GM23338 (cell line): ENCODE measurements at regions not wholly inside any gene's neighbourhood (a gene's known extent, or its start where the extent isn't known, plus 50 kb on each side); places are given as distances from the start of the nearest gene placed in this dataset.

Experiments used
- ATAC-seq: fragments of 200-7000 bp; cut with Tn5 transposase; 3 replicates; pipeline ENCODE4 v1.9.1; 2020
- DNase-seq: peaks from one replicate; pipeline ENCODE4 v3.0.0-alpha.2; 2015; ENCODE audit warnings: low spot score
- H2AFZ ChIP-seq: fragments of 200-600 bp; sonication (generic); 2 replicates; pipeline ENCODE4 v1.8.0; 2016; ENCODE audit warnings: antibody characterized with exemption, mild to moderate bottlenecking, moderate library complexity
- H3F3A ChIP-seq: fragments of 200-600 bp; sonication (generic); replicated peaks from 2 replicates; pipeline ENCODE4 v1.8.0; 2017; ENCODE audit warnings: antibody characterized with exemption, mixed run types, low read depth
- H3K27ac ChIP-seq: fragments of 200-600 bp; sonication (generic); 2 replicates; pipeline ENCODE4 v1.6.1; 2016; ENCODE audit warnings: low read depth
- H3K27me3 ChIP-seq: fragments of 200-600 bp; sonication (generic); 2 replicates; pipeline ENCODE4 v1.8.0; 2016; ENCODE audit warnings: mild to moderate bottlenecking, mixed run types, moderate library complexity; ENCODE audit not compliant: insufficient read depth
- H3K36me3 ChIP-seq: fragments of 200-600 bp; sonication (generic); 2 replicates; pipeline ENCODE4 v1.8.0; 2016; ENCODE audit warnings: mild to moderate bottlenecking; ENCODE audit not compliant: insufficient read depth
- H3K4me1 ChIP-seq: fragments of 200-600 bp; sonication (generic); 2 replicates; pipeline ENCODE4 v1.8.0; 2016; ENCODE audit warnings: mild to moderate bottlenecking, moderate library complexity; ENCODE audit not compliant: insufficient read depth
- H3K4me2 ChIP-seq: fragments of 200-600 bp; sonication (generic); 2 replicates; pipeline ENCODE4 v1.7.1; 2017; ENCODE audit warnings: mixed run types
- H3K4me3 ChIP-seq: fragments of 200-600 bp; sonication (generic); 2 replicates; pipeline ENCODE4 v1.6.1; 2016; ENCODE audit warnings: mixed run types
- H3K79me2 ChIP-seq: fragments of 200-600 bp; sonication (generic); replicated peaks from 2 replicates; pipeline ENCODE4 v1.8.0; 2017; ENCODE audit warnings: mild to moderate bottlenecking; ENCODE audit not compliant: insufficient read depth
- H3K9me2 ChIP-seq: fragments of 200-600 bp; sonication (generic); 2 replicates; pipeline ENCODE4 v1.8.0; 2017; ENCODE audit not compliant: insufficient read depth
- H4K20me1 ChIP-seq: fragments of 200-600 bp; sonication (generic); replicated peaks from 2 replicates; pipeline ENCODE4 v1.8.0; 2017; ENCODE audit warnings: mild to moderate bottlenecking; ENCODE audit not compliant: insufficient read depth
- H3K27ac Mint-ChIP-seq: 2 replicates; pipeline ENCODE4 v1.8.0; 2020; ENCODE audit warnings: inconsistent platforms, mild to moderate bottlenecking, moderate library complexity, mixed read lengths
- H3K27me3 Mint-ChIP-seq: 3 replicates; pipeline ENCODE4 v1.8.0; 2022; ENCODE audit warnings: low read depth, mild to moderate bottlenecking, moderate library complexity, mixed read lengths, inconsistent platforms; ENCODE audit not compliant: insufficient read depth, poor library complexity
- H3K36me3 Mint-ChIP-seq: 3 replicates; pipeline ENCODE4 v1.8.0; 2021; ENCODE audit warnings: low read depth, mild to moderate bottlenecking, inconsistent platforms, moderate library complexity, mixed read lengths
- H3K4me1 Mint-ChIP-seq: 3 replicates; pipeline ENCODE4 v1.8.0; 2020; ENCODE audit warnings: mild to moderate bottlenecking, inconsistent platforms, mixed read lengths
- H3K4me3 Mint-ChIP-seq: 3 replicates; pipeline ENCODE4 v1.8.0; 2021; ENCODE audit warnings: moderate library complexity, mild to moderate bottlenecking, inconsistent platforms, mixed read lengths
- H3K9me3 Mint-ChIP-seq: 3 replicates; pipeline ENCODE4 v1.8.0; 2020; ENCODE audit warnings: moderate library complexity, mild to moderate bottlenecking, inconsistent platforms, mixed read lengths
- CREB1 ChIP-seq: fragments of 250-450 bp; sonication (Bioruptor Pico); IDR thresholded peaks from 2 replicates; pipeline ENCODE4 v1.5.0; 2020; ENCODE audit warnings: low read depth, mild to moderate bottlenecking, moderate library complexity
- EZH2 ChIP-seq: fragments of 200-600 bp; sonication (generic); IDR thresholded peaks from one replicate; pipeline ENCODE4 v1.8.0; 2017; ENCODE audit warnings: antibody characterized with exemption, mild to moderate bottlenecking, low read depth; ENCODE audit not compliant: unreplicated experiment
- JUNB ChIP-seq: IDR thresholded peaks from one replicate; pipeline ENCODE4 v1.6.1; 2016; ENCODE audit warnings: antibody characterized with exemption; ENCODE audit not compliant: unreplicated experiment
- NANOG ChIP-seq: IDR thresholded peaks from 2 replicates; pipeline ENCODE4 v1.6.1; 2016; ENCODE audit warnings: antibody characterized with exemption, borderline replicate concordance
- ZNF331 ChIP-seq: fragments of 250-450 bp; sonication (Bioruptor Pico); IDR thresholded peaks from 2 replicates; pipeline ENCODE4 v1.5.0; 2020; ENCODE audit warnings: low read depth, mild to moderate bottlenecking, moderate library complexity
- TF ChIP-seq, protein P1 (sequence below), 2 experiments: fragments of 200-600 bp in 1 of 2; sonication (generic) in 1 of 2; conservative IDR thresholded peaks; 2 replicates each; pipeline versions ENCODE4 v1.5.1 to v1.6.1; 2016 to 2017; ENCODE audit warnings: antibody characterized with exemption in 2 of 2, low read depth in 2 of 2, mild to moderate bottlenecking in 2 of 2, moderate library complexity in 1 of 2

DNA sequence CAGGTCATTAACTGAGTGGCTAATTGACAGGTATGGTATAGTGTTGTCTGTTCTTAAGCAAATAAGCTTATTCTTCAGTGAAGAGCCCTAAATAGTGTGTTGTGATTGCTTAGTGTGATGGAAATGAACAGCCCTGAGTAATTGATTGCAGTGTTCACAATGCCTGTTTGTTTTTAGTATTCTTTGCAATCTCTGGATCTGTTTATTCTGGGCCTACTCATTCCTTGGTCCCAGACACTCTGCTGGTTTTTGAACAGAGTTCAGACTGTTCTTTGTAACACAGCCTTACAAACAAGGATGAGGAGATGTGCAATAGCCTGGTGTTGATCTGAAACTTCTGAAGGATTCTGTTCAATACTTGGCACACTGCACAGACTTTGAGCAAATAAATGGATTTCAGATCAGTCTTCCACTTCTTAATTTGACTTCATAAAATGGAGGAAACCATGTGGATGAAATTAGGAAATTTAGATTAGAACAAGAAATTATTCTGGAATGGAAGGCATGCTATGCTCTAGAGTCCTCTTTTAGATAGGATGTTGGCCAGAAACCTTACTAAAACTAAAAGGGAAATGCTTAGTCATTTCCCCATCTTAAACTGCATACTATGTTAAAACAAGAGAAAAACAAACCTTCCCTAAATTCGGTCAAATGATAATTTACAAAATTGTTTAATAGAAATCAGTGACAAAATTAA, 444.2 kb upstream of the SEMA3D start:
- Histone ChIP-seq H3F3A (no peaks in the 10 kb centered on the region), H3K9me2 (no peaks in the 10 kb centered on the region), H3K4me2 (peak overlapping the region; percentile 50), H3K36me3 (no peaks in the 10 kb centered on the region), H3K27ac (no peak overlapping the region), H3K27me3 (0 out of 2 replicates have a peak, but pooled peaks cover 4% of the 10 kb centered on the region), H4K20me1 (no peaks in the 10 kb centered on the region), H3K79me2 (no peaks in the 10 kb centered on the region), H3K4me3 (0 out of 2 replicates have a peak overlapping the region, but pooled peaks have one; percentile 9), H3K4me1 (peaks cover 13% of the 10 kb centered on the region; the same call in 1 of the 2 replicates), H2AFZ (no peak overlapping the region)
- peaks cover 8% of the 10 kb centered on the region; the same call in 2 of the 3 replicates for H3K4me1 Mint-ChIP-seq
- H3K36me3 Mint-ChIP-seq: no peaks in the 10 kb centered on the region
- peaks cover 6% of the 10 kb centered on the region for H3K27me3 Mint-ChIP-seq
- no peaks in the 10 kb centered on the region for H3K9me3 Mint-ChIP-seq
- ATAC-seq (peak; percentile 74), DNase-seq (no peak)
- H3K27ac Mint-ChIP-seq: no peak overlapping the region
- H3K4me3 Mint-ChIP-seq: no peak overlapping the region
- TF ChIP-seq CREB1 (CRISPR knock-in tag) (no peak), NANOG (peak; percentile 82)

DNA sequence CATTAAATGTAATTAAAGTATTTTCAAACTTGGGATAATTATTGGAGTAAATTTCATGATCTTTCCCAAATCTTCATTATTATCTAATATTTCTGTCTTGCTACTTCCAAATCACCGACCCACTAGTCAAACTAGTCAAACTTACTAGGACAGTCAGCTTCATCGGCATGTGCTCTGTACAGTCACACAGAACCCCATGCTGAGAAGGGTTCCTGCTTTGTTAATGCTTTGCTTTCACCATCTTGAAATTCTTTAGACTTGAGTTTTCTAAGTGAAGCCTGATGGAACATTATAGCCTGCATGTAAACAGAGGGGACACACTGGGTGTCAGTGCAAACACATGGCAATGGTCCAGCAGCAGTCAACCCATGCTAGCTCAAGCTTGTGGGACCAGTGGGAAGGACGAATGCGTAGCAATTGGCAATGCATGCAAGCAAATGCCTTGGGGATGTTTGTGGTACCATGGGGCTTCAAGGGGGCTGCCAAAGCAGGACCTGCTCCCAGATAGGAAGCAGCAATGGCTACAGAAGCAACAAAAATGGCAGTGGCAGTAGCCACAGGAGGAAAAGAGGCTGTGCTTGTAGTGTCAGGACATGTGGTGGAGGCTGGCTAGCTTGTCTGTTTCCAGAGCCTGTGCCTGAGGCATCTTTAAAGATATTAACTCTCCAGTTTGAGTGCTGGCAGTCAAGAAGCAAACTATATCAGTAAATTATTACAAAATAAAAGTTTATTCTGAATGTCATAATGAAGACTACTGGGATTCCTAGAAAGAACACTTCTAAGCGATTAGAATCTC, 441.1 kb upstream of the SEMA3D start:
- Mint-ChIP-seq H3K4me1 (peaks cover 14% of the 10 kb centered on the region; the same call in 2 of the 3 replicates), H3K4me3 (no peak overlapping the region), H3K36me3 (no peaks in the 10 kb centered on the region; the same call in 2 of the 3 replicates), H3K9me3 (no peaks in the 10 kb centered on the region), H3K27me3 (peaks cover 6% of the 10 kb centered on the region), H3K27ac (no peak overlapping the region)
- TF ChIP-seq EZH2 (no peak), NANOG (no peak), ZNF331 (no peak)
- TF ChIP-seq, protein P1, sequence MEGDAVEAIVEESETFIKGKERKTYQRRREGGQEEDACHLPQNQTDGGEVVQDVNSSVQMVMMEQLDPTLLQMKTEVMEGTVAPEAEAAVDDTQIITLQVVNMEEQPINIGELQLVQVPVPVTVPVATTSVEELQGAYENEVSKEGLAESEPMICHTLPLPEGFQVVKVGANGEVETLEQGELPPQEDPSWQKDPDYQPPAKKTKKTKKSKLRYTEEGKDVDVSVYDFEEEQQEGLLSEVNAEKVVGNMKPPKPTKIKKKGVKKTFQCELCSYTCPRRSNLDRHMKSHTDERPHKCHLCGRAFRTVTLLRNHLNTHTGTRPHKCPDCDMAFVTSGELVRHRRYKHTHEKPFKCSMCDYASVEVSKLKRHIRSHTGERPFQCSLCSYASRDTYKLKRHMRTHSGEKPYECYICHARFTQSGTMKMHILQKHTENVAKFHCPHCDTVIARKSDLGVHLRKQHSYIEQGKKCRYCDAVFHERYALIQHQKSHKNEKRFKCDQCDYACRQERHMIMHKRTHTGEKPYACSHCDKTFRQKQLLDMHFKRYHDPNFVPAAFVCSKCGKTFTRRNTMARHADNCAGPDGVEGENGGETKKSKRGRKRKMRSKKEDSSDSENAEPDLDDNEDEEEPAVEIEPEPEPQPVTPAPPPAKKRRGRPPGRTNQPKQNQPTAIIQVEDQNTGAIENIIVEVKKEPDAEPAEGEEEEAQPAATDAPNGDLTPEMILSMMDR (conservative IDR thresholded peaks at IDR 0.05; ENCODE audit: low read depth in 2 of 2): no peak
- H3K27ac ChIP-seq: no peak overlapping the region
- H3K9me2 ChIP-seq: no peaks in the 10 kb centered on the region
- no peak for DNase-seq
- H2AFZ ChIP-seq: no peak overlapping the region
- no peak for ATAC-seq
- no peaks in the 10 kb centered on the region for H4K20me1 ChIP-seq
- peaks cover 8% of the 10 kb centered on the region; the same call in 1 of the 2 replicates for H3K4me1 ChIP-seq
- H3F3A ChIP-seq: no peaks in the 10 kb centered on the region
- no peak overlapping the region for H3K4me3 ChIP-seq
- no peaks in the 10 kb centered on the region for H3K79me2 ChIP-seq
- H3K36me3 ChIP-seq: no peaks in the 10 kb centered on the region
- 0 out of 2 replicates have a peak, but pooled peaks cover 4% of the 10 kb centered on the region for H3K27me3 ChIP-seq
- no peak overlapping the region for H3K4me2 ChIP-seq

DNA sequence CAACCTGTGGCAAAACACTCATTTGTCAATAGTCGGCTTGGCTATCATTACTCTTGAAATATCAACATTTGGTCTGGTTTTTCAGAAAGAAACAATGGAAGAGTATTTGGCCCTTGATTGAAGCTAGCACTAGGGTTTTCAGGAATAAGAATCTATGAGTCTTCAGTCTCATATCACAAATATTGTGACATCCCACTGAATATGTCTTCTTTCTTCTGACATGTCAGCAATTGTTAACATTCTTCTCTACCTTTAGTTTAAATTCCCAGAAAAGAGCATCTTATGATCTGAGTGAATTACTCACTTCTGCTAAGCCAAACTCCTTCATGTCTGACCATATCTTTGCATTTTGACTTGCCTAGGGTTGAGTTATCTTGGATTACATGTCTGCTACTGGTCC, 435.2 kb upstream of the SEMA3D start:
- Mint-ChIP-seq H3K27ac (no peak overlapping the region), H3K4me3 (no peak overlapping the region), H3K9me3 (no peaks in the 10 kb centered on the region), H3K27me3 (no peaks in the 10 kb centered on the region), H3K4me1 (peaks cover 8% of the 10 kb centered on the region; the same call in 2 of the 3 replicates), H3K36me3 (no peaks in the 10 kb centered on the region; the same call in 2 of the 3 replicates)
- H3K4me1 ChIP-seq: no peaks in the 10 kb centered on the region; the same call in 1 of the 2 replicates
- DNase-seq (no peak), ATAC-seq (no peak)
- no peaks in the 10 kb centered on the region for H3K27me3 ChIP-seq
- no peak for TF ChIP-seq EZH2
- TF ChIP-seq JUNB: no peak
- no peaks in the 10 kb centered on the region for H4K20me1 ChIP-seq
- H3K79me2 ChIP-seq: no peaks in the 10 kb centered on the region
- H2AFZ ChIP-seq: no peak overlapping the region
- H3F3A ChIP-seq: no peaks in the 10 kb centered on the region
- H3K4me3 ChIP-seq: no peak overlapping the region
- H3K36me3 ChIP-seq: no peaks in the 10 kb centered on the region
- H3K9me2 ChIP-seq: no peaks in the 10 kb centered on the region
- H3K4me2 ChIP-seq: no peak overlapping the region
- no peak overlapping the region for H3K27ac ChIP-seq
